ENCODE measurements at regions not wholly inside any gene's neighbourhood (a gene's known extent, or its start where the extent isn't known, plus 50 kb on each side); places are given as distances from the start of the nearest gene placed in this dataset.

GRCh38 chr4:1464581-1465171, 58.4 kb upstream of the NKX1-1 start:
- POLR2A ChIA-PET, result no interaction called here
- Histone ChIP-seq H2AFZ (ENCODE audit: low read depth, low read length) (no peak overlapping the region), H3K27ac (ENCODE audit: insufficient read depth, low read depth, low read length) (no peak overlapping the region), H3K79me2 (ENCODE audit: control insufficient read depth, insufficient read depth, low read length) (no peaks in the 10 kb centered on the region), H3K4me2 (ENCODE audit: insufficient read depth, low read length) (no peak overlapping the region), H3K9ac (replicated peaks; ENCODE audit: extremely low read depth, insufficient read depth, low read length) (no peak overlapping the region), H3K9me3 (replicated peaks; ENCODE audit: control insufficient read depth, insufficient read depth, low read length) (no peaks in the 10 kb centered on the region), H3K27me3 (ENCODE audit: control insufficient read depth in 2 of 2, insufficient read depth in 2 of 2, low read length in 2 of 2) (peaks cover 2% of the 10 kb centered on the region in 2 experiments), H3K4me1 (ENCODE audit: control insufficient read depth, extremely low read depth, insufficient read depth, low read length) (no peaks in the 10 kb centered on the region), H3K36me3 (ENCODE audit: control insufficient read depth in 2 of 2, extremely low read depth in 1 of 2, insufficient read depth in 2 of 2, low read length in 2 of 2) (no peaks in the 10 kb centered on the region), H4K20me1 (replicated peaks; ENCODE audit: control insufficient read depth, extremely low read depth, insufficient read depth, low read length) (no peaks in the 10 kb centered on the region), H3K9me1 (replicated peaks; ENCODE audit: control insufficient read depth, extremely low read depth, insufficient read depth, low read length) (no peaks in the 10 kb centered on the region), H3K4me3 (replicated peaks in 1 of 3; ENCODE audit: insufficient read depth in 1 of 3, low read depth in 1 of 3, low read length in 3 of 3) (no peak overlapping the region)
- DNase-seq (ENCODE audit: low read depth, low spot score) (no peak), FAIRE-seq (no peak)
- dilution Hi-C loops (cut with MboI; ENCODE audit: extremely low pct_ligation_motif_present, low sequenced_read_pairs), result no loop called here
- no TSS peak for BruUV-seq (replicated peaks)
- TF ChIP-seq JUN (IDR thresholded peaks at IDR 0.05; ENCODE audit: borderline replicate concordance, insufficient read depth, insufficient read length, low read depth) (no peak), EZH2 (IDR thresholded peaks at IDR 0.05; ENCODE audit: borderline replicate concordance, low read depth, low read length, severe bottlenecking) (no peak), MAX (IDR thresholded peaks at IDR 0.05; ENCODE audit: insufficient read depth, insufficient read length) (no peak), GATA2 (IDR thresholded peaks at IDR 0.05; ENCODE audit: insufficient read depth, insufficient read length, low read depth, low read length) (no peak), POLR2AphosphoS5 (IDR thresholded peaks at IDR 0.05; ENCODE audit: insufficient read depth, low read depth, low read length) (no peak), MYC (IDR thresholded peaks at IDR 0.05; ENCODE audit: low read depth, low read length) (no peak), CTCF (IDR thresholded peaks at IDR 0.05; ENCODE audit: extremely low read depth in 1 of 2, insufficient read depth in 1 of 2, low read depth in 1 of 2, low read length in 2 of 2) (no peak), FOS (IDR thresholded peaks at IDR 0.05; ENCODE audit: borderline replicate concordance, insufficient read depth, low read length) (no peak)
- CTCF ChIA-PET, result no interaction called here
- intact Hi-C loops (cut with micrococcal nuclease), result no loop called here

Data from endothelial cell of umbilical vein (primary cell).